AG10803 (cell line): ENCODE measurements at regions not wholly inside any gene's neighbourhood (a gene's known extent, or its start where the extent isn't known, plus 50 kb on each side); places are given as distances from the start of the nearest gene placed in this dataset.

Experiments
- DNase-seq: peaks from one replicate; pipeline ENCODE4 v3.0.0; 2010; ENCODE audit warnings: low read depth
- H3K4me3 ChIP-seq: 2 replicates; pipeline ENCODE4 v1.5.1; 2011; ENCODE audit warnings: mild to moderate bottlenecking, low read length, control low read depth
- TF ChIP-seq, protein P1 (sequence below): conservative IDR thresholded peaks from 2 replicates; pipeline ENCODE4 v1.5.1; 2011; ENCODE audit warnings: mild to moderate bottlenecking, low read length, control low read depth, inconsistent platforms

DNA sequence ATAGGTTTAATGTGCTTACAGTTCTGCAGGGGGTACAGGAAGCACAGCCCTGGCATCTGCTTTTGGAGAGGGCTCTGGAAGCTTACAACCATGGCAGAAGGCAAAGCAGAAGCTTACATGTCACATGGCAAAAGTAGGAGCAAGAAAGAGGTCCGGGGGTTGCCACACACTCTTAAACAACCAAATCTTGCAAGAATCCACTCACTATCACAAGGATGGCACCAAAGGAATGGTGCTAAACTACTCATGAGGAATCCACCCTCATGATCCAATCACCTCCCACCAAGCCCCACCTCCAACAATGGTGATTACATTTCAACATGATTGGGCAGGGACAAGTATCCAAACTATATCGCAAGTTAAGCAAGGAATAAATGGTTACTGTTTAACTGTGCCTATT lies 255.8 kb upstream of the AVPR1A start:
- no peak for DNase-seq
- TF ChIP-seq, protein P1, sequence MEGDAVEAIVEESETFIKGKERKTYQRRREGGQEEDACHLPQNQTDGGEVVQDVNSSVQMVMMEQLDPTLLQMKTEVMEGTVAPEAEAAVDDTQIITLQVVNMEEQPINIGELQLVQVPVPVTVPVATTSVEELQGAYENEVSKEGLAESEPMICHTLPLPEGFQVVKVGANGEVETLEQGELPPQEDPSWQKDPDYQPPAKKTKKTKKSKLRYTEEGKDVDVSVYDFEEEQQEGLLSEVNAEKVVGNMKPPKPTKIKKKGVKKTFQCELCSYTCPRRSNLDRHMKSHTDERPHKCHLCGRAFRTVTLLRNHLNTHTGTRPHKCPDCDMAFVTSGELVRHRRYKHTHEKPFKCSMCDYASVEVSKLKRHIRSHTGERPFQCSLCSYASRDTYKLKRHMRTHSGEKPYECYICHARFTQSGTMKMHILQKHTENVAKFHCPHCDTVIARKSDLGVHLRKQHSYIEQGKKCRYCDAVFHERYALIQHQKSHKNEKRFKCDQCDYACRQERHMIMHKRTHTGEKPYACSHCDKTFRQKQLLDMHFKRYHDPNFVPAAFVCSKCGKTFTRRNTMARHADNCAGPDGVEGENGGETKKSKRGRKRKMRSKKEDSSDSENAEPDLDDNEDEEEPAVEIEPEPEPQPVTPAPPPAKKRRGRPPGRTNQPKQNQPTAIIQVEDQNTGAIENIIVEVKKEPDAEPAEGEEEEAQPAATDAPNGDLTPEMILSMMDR: no peak
- H3K4me3 ChIP-seq: no peak overlapping the region

DNA sequence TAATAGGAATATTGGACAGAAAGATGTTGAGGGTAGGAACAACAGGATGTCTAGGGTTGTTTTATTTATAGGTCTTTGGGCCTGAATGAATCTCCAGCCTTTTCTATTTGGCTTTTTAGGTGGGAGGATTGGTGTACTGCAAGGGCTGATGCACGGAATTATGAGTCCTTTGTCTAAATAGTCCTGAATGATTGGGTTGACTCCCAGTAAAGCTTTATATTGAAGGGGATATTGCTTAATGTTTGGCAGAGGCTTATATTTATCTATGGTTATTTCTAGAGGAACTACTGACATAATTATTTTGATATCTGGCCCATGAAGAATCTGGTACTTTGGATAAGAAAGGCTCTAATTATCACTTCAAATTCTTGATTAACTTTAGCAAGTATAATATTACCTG lies 253.6 kb upstream of the AVPR1A start:
- H3K4me3 ChIP-seq: no peak overlapping the region
- DNase-seq: no peak
- TF ChIP-seq, protein P1: no peak

DNA sequence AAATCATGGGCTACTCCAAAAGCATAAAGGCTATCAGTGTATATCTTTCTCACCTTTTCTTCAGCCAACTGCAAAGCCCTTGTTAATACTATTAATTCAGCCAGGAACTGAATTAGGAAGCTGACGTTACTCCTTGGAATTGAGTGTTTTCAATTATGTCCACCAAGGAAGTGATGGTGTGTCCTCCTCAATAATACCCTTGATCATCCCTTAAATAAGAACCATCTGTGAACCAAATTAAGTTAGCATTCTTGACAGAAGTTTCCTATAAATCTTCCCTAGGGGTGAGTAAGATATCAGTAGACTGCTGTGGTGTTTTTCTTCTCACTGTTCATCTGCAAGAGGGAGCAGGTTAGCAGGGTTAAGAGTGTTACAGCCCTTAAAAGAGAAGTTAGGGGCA lies 252.3 kb upstream of the AVPR1A start:
- no peak overlapping the region for H3K4me3 ChIP-seq
- DNase-seq: no peak
- TF ChIP-seq, protein P1: no peak

DNA sequence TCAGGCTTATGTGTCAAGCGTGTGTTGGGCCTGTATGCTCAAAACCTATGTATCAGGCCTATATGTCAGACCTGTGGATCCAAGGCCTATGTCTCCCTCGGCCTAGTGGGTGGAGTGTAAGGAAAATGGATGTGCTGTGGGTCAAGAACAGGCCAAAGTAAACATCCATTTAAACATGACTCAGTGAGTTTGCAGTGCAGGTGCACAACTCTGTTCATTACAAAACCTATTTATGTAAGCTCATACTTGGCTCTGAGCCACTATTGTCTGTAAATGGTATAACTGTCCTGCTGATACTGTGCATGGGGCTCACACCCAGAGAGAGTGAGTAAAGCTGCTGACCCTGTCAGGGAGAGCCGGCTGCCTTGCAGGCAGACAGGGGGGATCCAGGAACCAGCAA lies 249.7 kb upstream of the AVPR1A start:
- TF ChIP-seq, protein P1: no peak
- DNase-seq: no peak
- no peak overlapping the region for H3K4me3 ChIP-seq

DNA sequence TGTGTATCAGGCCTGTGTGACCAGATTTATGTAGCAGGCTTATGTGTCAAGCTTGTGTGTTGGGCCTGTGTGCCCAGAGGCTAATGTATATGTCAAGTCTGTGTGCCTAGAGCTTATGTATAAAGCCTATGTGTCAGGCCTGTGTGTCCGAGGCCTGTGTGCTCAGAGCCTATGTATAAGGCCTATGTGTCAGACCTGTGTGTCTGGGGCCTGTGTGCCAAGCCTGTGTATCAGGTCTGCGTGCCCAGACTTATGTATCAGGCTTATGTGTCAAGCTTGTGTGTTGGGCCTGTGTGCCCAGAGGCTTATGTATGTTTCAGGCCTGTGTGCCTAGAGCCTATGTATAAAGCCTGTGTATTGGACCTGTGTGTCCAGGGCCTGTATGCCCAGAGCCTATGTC lies 249.3 kb upstream of the AVPR1A start:
- no peak overlapping the region for H3K4me3 ChIP-seq
- TF ChIP-seq, protein P1: no peak
- DNase-seq: no peak

DNA sequence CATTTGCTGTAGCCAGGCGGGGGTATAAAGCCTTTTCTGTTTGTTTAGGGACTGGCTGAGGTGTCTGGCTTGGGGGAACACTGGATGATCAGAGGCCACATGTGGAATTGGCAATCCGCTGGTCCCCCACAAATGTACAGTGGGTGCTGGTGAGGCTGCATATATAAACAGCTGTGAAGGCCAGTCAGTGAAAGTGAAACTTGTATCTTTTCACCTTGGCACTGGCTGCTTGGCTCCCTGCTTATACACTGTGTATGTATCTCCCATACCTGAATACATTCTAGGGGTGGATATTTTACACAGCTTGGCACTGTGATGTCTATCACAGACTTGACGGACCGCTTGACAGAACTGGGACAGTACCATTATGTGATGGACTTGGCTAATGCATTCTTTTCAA lies 246.8 kb upstream of the AVPR1A start:
- TF ChIP-seq, protein P1: no peak
- no peak overlapping the region for H3K4me3 ChIP-seq
- DNase-seq: no peak

DNA sequence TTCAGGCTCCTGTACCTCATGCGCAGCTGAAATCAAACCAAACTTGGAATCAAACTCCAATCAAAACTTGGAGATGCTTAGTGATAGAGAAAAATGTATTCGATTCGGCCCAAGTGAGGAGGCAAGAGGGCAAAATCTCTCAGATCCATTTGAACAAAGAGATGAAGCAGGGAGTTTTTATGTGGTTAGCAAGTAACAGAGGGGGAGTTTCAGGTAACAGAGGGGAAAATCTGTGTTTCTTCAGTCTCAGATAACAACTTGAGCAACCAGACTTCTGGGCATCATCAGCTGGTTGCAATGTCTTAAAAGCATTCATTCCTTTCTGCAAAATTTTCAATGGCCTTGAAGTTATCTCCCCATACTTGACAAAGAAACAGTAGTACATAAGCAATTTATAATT lies 245.1 kb upstream of the AVPR1A start:
- TF ChIP-seq, protein P1: no peak
- no peak overlapping the region for H3K4me3 ChIP-seq
- no peak for DNase-seq
